Nucleus accumbens (tissue), 56 donors: ENCODE measurements at regions not wholly inside any gene's neighbourhood (a gene's known extent, or its start where the extent isn't known, plus 50 kb on each side); places are given as distances from the start of the nearest gene placed in this dataset.

Experiments used
- DNase-seq, 56 donors: peaks; one replicate each; lab custom pipeline; 2025; lab: John Stamatoyannopoulos, UW

GRCh38 chr2:123912171-123912570 lies 112.9 kb upstream of the CNTNAP5 start:
- DNase-seq, result no peak

DNA sequence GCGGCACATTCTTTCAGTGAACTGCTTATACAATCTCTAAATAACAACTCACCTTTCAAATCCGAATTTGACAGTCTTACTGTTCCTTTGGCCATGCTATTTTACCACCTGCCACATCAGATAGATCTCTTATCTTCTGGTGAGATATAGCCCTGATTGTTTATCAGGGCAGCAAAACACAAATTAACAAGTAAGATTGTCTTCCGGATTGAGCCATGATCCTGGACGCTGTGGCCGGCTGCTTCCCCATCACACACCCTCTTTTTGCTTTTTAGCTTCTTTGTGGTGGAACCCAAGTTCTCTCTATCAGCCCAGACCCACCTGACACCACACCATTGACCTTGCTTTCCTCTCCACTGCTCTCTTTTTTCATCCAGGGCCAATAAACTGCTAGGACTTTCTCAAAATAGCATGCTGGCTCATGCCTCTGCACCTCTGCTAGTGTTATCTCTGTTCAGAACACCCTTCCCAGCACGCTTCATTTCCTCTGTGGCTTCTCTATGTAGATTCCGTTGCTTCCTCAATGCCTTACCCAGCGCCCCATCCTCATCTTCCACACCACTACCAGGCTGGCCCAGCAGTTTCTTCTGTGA lies 111.8 kb upstream of the CNTNAP5 start:
- no peak for DNase-seq

DNA sequence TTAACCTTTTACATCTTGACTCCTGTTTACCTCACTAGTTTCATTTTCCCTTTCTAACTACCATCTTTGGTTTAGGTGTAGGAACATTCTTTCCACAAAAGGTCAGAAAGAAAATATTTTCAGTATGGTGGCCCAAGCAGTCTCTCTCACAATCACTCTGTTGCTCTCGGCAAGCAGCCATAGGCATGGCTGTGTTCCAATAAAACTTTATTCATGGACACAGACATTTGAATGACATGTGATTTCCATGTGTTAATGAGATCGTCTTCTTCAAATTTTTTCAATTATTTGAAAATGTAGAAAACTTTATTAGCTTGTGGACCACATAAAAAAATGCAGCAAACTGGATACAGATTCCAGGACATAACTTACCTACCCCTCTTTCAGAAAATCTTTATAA lies 109.7 kb upstream of the CNTNAP5 start:
- no peak for DNase-seq

GRCh38 chr2:123916051-123916450 lies 109.0 kb upstream of the CNTNAP5 start:
- no peak for DNase-seq

DNA sequence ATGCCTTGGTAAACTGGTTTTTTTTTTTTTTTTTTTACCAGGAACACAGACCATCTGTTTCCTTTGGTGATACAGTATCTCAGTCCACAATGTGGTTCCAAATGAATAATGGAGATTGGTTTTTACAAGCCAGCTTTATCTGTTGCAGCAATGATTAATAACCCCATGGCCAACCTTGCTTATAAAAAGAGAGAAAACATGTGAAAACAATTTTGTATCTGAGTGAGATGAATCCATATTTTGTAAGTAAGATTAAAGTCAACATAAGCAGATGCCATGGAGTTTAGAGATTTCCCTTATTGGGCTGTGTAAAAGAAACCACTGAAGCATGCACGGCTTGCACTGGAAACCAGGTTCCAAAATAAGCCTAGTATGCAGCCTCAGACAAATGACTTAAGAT lies 108.6 kb upstream of the CNTNAP5 start:
- DNase-seq, result no peak

DNA sequence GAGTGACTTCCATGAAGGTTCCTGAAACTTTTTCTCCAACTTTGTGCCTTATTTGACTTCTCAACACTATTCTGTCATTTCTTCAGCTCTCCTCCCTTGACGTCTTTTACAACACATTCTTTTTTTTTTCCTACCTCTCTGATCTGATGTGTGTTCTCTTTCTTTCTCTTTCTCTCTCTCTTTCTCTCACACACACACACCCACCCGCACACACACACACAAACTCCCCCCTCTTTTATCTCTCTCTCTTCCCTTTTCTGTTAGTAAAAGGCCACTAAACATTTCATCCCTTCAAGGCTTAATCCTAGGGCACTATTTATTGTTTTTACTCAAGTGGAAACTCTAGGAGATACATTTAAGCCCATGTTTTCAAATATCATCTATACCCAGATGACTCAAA lies 107.8 kb upstream of the CNTNAP5 start:
- no peak for DNase-seq

GRCh38 chr2:123928358-123928757 lies 96.7 kb upstream of the CNTNAP5 start:
- DNase-seq, result no peak

GRCh38 chr2:123935405-123935804 lies 89.7 kb upstream of the CNTNAP5 start:
- no peak for DNase-seq

DNA sequence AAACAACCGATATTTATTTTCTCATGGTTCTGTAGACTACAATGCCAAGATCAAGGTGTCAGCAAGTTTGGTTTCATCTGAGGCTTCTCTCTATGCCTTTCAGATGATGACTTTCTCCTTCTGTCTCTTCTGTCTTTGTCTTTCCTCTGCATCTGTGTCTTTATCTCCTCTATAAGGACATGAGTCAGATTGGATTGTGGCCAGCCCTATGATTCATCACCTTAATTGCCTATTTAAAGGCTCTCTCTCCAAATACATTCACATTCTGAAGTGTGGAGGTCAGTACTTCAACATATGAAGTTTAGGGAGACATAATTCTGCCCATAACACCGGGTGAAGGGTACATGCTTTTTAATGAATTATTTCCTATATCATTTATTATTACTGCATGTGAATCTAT lies 71.2 kb upstream of the CNTNAP5 start:
- no peak for DNase-seq

GRCh38 chr2:123958011-123958410 lies 67.1 kb upstream of the CNTNAP5 start:
- no peak for DNase-seq

DNA sequence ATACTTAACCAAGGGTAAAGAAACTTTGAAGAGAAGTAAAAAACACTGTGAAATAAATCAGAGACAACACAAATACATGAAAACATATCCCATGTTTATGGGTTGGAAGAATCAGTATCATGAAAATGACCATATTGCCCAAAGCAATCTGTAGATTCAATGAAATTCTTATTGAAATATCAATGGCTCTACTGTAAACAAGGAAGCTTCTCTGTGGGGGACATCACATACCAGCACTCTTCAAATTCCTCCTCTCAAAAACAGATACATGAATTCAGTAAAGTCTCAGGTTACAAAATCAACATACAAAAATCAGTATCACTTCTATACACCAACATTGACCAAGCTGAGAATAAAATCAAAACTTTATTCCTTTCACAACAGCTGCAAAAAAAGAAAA lies 63.5 kb upstream of the CNTNAP5 start:
- no peak for DNase-seq

DNA sequence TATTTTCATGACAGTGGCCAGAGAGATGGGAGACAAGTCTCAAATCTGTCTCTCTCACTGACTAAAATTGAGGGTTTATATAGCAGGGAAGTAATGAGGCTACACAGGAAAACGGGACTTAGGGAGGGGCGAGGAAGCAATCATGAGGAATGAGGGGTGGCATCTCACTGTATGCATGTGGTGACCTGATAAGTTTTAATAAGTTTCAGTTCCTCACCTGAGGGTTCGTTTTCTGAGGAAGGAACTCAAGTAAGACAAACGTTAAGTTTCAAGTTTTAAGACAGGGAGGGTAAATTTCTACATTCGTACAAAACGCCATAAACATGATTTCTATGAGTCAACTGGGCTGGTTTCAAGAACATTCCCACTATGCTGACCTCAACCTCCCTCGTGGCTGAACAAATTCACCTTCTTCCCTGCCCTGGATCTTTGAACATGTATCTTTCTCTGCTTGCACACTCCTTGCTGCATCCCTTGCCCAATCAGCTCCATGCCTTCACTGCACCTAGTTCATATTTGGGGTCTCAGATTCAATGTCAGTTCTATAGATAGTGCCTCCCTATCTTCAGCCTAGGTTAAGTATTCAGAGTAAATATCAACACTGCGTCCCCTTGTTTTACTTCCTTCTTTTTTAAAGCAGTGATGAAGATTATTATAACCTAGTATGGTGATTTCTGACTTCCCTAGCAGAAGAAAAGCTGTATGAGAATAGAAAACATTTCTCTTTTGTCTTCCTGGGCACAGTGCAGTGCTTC lies 53.3 kb upstream of the CNTNAP5 start:
- no peak for DNase-seq
